Middle frontal gyrus (tissue), 1 donor: ENCODE measurements at regions not wholly inside any gene's neighbourhood (a gene's known extent, or its start where the extent isn't known, plus 50 kb on each side); places are given as distances from the start of the nearest gene placed in this dataset.
"Not testable (repeated sequence)": the region's sequence is repeated elsewhere in the genome, so short reads cannot be mapped to it uniquely, and the experiment has no call there.

ENCODE experiments used
- DNase-seq: peaks from one replicate; pipeline ENCODE4 v3.0.0-alpha.2; 2015; ENCODE audit warnings: low spot score; ENCODE audit errors: extremely low spot score

- no peak for DNase-seq
Measured at GRCh38 chrX:5702890-5703289, 525.8 kb downstream of the NLGN4X start.

- DNase-seq, result no peak
Measured at GRCh38 chrX:5695971-5696370, 532.7 kb downstream of the NLGN4X start.

- DNase-seq, result no peak
Measured at GRCh38 chrX:5683996-5684395, 544.7 kb downstream of the NLGN4X start.

GRCh38 chrX:5681159-5681558, 547.5 kb downstream of the NLGN4X start:
- no peak for DNase-seq

- no peak for DNase-seq
Measured at GRCh38 chrX:5674036-5674435, 554.6 kb downstream of the NLGN4X start.

GRCh38 chrX:5672099-5672498, 556.6 kb downstream of the NLGN4X start:
- no peak for DNase-seq

- not testable (repeated sequence) for DNase-seq
Measured at GRCh38 chrX:5666689-5667088, 562.0 kb downstream of the NLGN4X start.

- DNase-seq, result no peak
Measured at GRCh38 chrX:5656544-5656943, 572.1 kb downstream of the NLGN4X start.

- DNase-seq, result no peak
Measured at GRCh38 chrX:5650904-5651303, 577.8 kb downstream of the NLGN4X start.

GRCh38 chrX:5648941-5649568, 579.6 kb downstream of the NLGN4X start:
- no peak for DNase-seq

- no peak for DNase-seq
Measured at GRCh38 chrX:5646818-5647217, 581.8 kb downstream of the NLGN4X start.

GRCh38 chrX:5644776-5645175, 583.9 kb downstream of the NLGN4X start:
- no peak for DNase-seq

- no peak for DNase-seq
Measured at GRCh38 chrX:5640071-5640470, 588.6 kb downstream of the NLGN4X start.

- no peak for DNase-seq
Measured at GRCh38 chrX:5638572-5638971, 590.1 kb downstream of the NLGN4X start.

GRCh38 chrX:5632887-5633286, 595.8 kb downstream of the NLGN4X start:
- no peak for DNase-seq

- DNase-seq, result no peak
Measured at GRCh38 chrX:5632061-5632614, 596.5 kb downstream of the NLGN4X start.

- DNase-seq, result no peak
Measured at GRCh38 chrX:5617666-5618065, 611.0 kb downstream of the NLGN4X start.

GRCh38 chrX:5595570-5595969, 633.1 kb downstream of the NLGN4X start:
- no peak for DNase-seq

- DNase-seq, result no peak
Measured at GRCh38 chrX:5586726-5587125, 641.9 kb downstream of the NLGN4X start.

- DNase-seq, result no peak
Measured at GRCh38 chrX:5575407-5575806, 653.3 kb downstream of the NLGN4X start.

GRCh38 chrX:5568934-5569333, 659.7 kb downstream of the NLGN4X start:
- no peak for DNase-seq

- no peak for DNase-seq
Measured at GRCh38 chrX:5559386-5559785, 669.3 kb downstream of the NLGN4X start.

- no peak for DNase-seq
Measured at GRCh38 chrX:5549512-5549911, 679.2 kb downstream of the NLGN4X start.

- DNase-seq, result no peak
Measured at GRCh38 chrX:5537098-5537497, 691.6 kb downstream of the NLGN4X start.
